ENCODE measurements at regions not wholly inside any gene's neighbourhood (a gene's known extent, or its start where the extent isn't known, plus 50 kb on each side); places are given as distances from the start of the nearest gene placed in this dataset.

- no peak for TF ChIP-seq REST (IDR thresholded peaks at IDR 0.05; ENCODE audit: low read depth, low read length)
- no peak for TF ChIP-seq SIN3A (IDR thresholded peaks at IDR 0.05; ENCODE audit: borderline replicate concordance, low read depth, low read length)
- TF ChIP-seq GATA2 (CRISPR knock-in tag; IDR thresholded peaks at IDR 0.05) = no peak
These were observed 118.0 kb upstream of the GLRA2 start (continued) for GRCh38 chrX:14411326-14411725.

GRCh38 chrX:14409341-14409740 lies 120.0 kb upstream of the GLRA2 start:
- no peak overlapping the region for H3K4me2 ChIP-seq
- no peak overlapping the region for H3K4me3 ChIP-seq (ENCODE audit: low read depth in 2 of 2, low read length in 1 of 2)
- H3K79me2 ChIP-seq (ENCODE audit: insufficient read depth) = no peaks in the 10 kb centered on the region
- H3K9ac ChIP-seq = no peak overlapping the region
- POLR2A ChIA-PET = no interaction called here
- H3K4me1 ChIP-seq (ENCODE audit: control insufficient read depth in 1 of 2, insufficient read depth in 2 of 2, low read depth in 1 of 2, low read length in 1 of 2) = no peaks in the 10 kb centered on the region
- CTCF ChIA-PET = interaction anchor here (1.4 kb wide), 1 partner anchor 9 kb away, joined by 3 read pairs; no protein-coding TSS in a partner anchor
- TF ChIP-seq EP300 (IDR thresholded peaks at IDR 0.05; ENCODE audit: borderline replicate concordance in 1 of 2, low read depth in 1 of 2, low read length in 1 of 2) (no peak), USF2 (IDR thresholded peaks at IDR 0.05; ENCODE audit: borderline replicate concordance, low read depth, low read length) (no peak)
- no peaks in the 10 kb centered on the region for H4K20me1 ChIP-seq (ENCODE audit: insufficient read depth)
- no peaks in the 10 kb centered on the region for H3K27me3 ChIP-seq (ENCODE audit: insufficient read depth)
- no peak for DNase-seq
- no peaks in the 10 kb centered on the region for H3K9me2 ChIP-seq
- H3K9me3 ChIP-seq = no peaks in the 10 kb centered on the region
- H2AFZ ChIP-seq (ENCODE audit: low read depth) = no peak overlapping the region
- H3K36me3 ChIP-seq (replicated peaks in 1 of 2; ENCODE audit: control insufficient read depth in 1 of 2, insufficient read depth in 2 of 2, low read length in 1 of 2) = no peaks in the 10 kb centered on the region
- no peak overlapping the region for H3K27ac ChIP-seq (ENCODE audit: low read depth in 2 of 2, low read length in 1 of 2)
- 0% methylated on average over 2 of the region's 2 CpGs for WGBS (ENCODE audit: low lambda C conversion rate)
- H3F3A ChIP-seq (replicated peaks; ENCODE audit: insufficient read depth) = no peaks in the 10 kb centered on the region

GRCh38 chrX:14406225-14406624 lies 123.1 kb upstream of the GLRA2 start:
- Histone ChIP-seq H3K9ac (no peak overlapping the region), H3K4me3 (ENCODE audit: low read depth in 2 of 2, low read length in 1 of 2) (no peak overlapping the region), H3K4me2 (no peak overlapping the region), H3K27ac (ENCODE audit: low read depth in 2 of 2, low read length in 1 of 2) (no peak overlapping the region), H3K79me2 (ENCODE audit: insufficient read depth) (no peaks in the 10 kb centered on the region), H3K36me3 (replicated peaks in 1 of 2; ENCODE audit: control insufficient read depth in 1 of 2, insufficient read depth in 2 of 2, low read length in 1 of 2) (no peaks in the 10 kb centered on the region), H3K27me3 (ENCODE audit: insufficient read depth) (no peaks in the 10 kb centered on the region), H3F3A (replicated peaks; ENCODE audit: insufficient read depth) (peaks cover 11% of the 10 kb centered on the region), H3K9me2 (no peaks in the 10 kb centered on the region), H4K20me1 (ENCODE audit: insufficient read depth) (no peaks in the 10 kb centered on the region), H2AFZ (ENCODE audit: low read depth) (no peak overlapping the region), H3K4me1 (ENCODE audit: control insufficient read depth in 1 of 2, insufficient read depth in 2 of 2, low read depth in 1 of 2, low read length in 1 of 2) (no peaks in the 10 kb centered on the region), H3K9me3 (no peaks in the 10 kb centered on the region)
- TF ChIP-seq POLR2AphosphoS5 (IDR thresholded peaks at IDR 0.05; ENCODE audit: low read depth, low read length) = no peak
- no peak for TF ChIP-seq IRF3 (IDR thresholded peaks at IDR 0.05; ENCODE audit: low read depth, low read length)
- TF ChIP-seq CTCF (IDR thresholded peaks at IDR 0.05) = no peak
- no peak for TF ChIP-seq GABPA (IDR thresholded peaks at IDR 0.05; ENCODE audit: low read depth)
- no peak for TF ChIP-seq RCOR1 (IDR thresholded peaks at IDR 0.05; ENCODE audit: low read length)
- TF ChIP-seq JUND (IDR thresholded peaks at IDR 0.05) = no peak
- TF ChIP-seq TCF12 (IDR thresholded peaks at IDR 0.05) = no peak
- no peak for TF ChIP-seq ELF1 (IDR thresholded peaks at IDR 0.05)
- TF ChIP-seq MEF2A (IDR thresholded peaks at IDR 0.05; ENCODE audit: borderline replicate concordance, low read depth) = no peak
- no peak for TF ChIP-seq EP300 (IDR thresholded peaks at IDR 0.05; ENCODE audit: borderline replicate concordance in 1 of 2, low read depth in 1 of 2, low read length in 1 of 2)
- CTCF ChIA-PET = no interaction called here
- DNase-seq = no peak
- POLR2A ChIA-PET = no interaction called here

Data from SK-N-SH (cell line).